ENCODE measurements at regions not wholly inside any gene's neighbourhood (a gene's known extent, or its start where the extent isn't known, plus 50 kb on each side); places are given as distances from the start of the nearest gene placed in this dataset.

DNA sequence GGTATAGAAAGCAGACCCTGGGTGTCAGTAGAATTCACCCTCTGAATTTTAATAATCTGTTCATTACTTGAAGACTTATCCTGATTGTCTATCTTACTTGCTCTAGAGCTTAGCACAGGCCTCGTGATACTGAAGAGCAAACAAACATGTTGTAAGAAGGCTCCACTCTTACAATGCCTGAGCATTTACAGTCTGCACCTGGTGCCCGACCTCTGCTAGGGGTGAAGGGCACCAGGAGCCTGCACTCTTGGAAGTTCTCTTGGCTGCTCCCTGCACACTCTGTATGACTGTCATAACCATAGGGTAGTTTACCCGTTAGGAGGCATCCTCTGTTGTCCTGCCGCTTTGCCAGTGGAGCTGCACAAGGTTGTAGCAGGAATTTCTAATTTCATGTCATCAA is 91.3 kb upstream of the NPY start:
- DNase-seq (no peak), ATAC-seq (no peak)
- intact Hi-C loops (cut with DNase I): no loop called here
- no peaks in the 10 kb centered on the region for H3K4me1 ChIP-seq
- WGBS, 3 donors: 76 to 92% (median 88%) methylated on average over 4 of the region's 4 CpGs
- no peaks in the 10 kb centered on the region for H3K36me3 ChIP-seq (ENCODE audit: insufficient read depth in 1 of 2, low read depth in 1 of 2)
- TF ChIP-seq, protein P1, sequence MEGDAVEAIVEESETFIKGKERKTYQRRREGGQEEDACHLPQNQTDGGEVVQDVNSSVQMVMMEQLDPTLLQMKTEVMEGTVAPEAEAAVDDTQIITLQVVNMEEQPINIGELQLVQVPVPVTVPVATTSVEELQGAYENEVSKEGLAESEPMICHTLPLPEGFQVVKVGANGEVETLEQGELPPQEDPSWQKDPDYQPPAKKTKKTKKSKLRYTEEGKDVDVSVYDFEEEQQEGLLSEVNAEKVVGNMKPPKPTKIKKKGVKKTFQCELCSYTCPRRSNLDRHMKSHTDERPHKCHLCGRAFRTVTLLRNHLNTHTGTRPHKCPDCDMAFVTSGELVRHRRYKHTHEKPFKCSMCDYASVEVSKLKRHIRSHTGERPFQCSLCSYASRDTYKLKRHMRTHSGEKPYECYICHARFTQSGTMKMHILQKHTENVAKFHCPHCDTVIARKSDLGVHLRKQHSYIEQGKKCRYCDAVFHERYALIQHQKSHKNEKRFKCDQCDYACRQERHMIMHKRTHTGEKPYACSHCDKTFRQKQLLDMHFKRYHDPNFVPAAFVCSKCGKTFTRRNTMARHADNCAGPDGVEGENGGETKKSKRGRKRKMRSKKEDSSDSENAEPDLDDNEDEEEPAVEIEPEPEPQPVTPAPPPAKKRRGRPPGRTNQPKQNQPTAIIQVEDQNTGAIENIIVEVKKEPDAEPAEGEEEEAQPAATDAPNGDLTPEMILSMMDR (IDR thresholded peaks at IDR 0.05): no peak
- peaks cover 0 to 2% (median 0%) of the 10 kb centered on the region in 3 donors for H3K27me3 ChIP-seq (ENCODE audit: insufficient read depth in 3 of 3, low read length in 2 of 3)
- H3K9me3 ChIP-seq: no peaks in the 10 kb centered on the region
- no peak overlapping the region for H3K4me3 ChIP-seq
- H3K27ac ChIP-seq: no peak overlapping the region

DNA sequence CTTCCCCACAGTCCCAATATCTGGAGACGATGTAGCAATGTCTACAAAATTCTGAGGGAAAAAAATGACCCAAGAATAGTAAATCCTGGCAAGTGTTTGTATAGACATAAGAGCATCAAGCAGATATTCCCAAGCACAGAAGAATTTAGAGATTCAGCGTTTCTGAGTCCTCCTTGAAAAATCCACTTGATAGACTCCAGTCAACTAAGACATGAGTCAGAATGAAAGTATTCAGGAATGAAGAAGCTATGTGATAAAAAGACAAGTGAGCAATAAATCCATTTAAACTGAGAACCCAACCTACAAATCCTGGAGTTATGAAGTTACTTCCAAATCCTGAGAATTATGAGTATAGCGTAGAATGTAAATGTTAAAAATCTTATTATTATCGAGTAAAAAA is 86.1 kb upstream of the NPY start:
- Histone ChIP-seq H3K27me3 (ENCODE audit: insufficient read depth in 3 of 3, low read length in 2 of 3) (peaks cover 0 to 2% (median 0%) of the 10 kb centered on the region in 3 donors), H3K4me3 (no peak overlapping the region), H3K9me3 (no peaks in the 10 kb centered on the region), H3K4me1 (no peaks in the 10 kb centered on the region), H3K36me3 (ENCODE audit: insufficient read depth in 1 of 2, low read depth in 1 of 2) (no peaks in the 10 kb centered on the region), H3K27ac (no peak overlapping the region)
- no peak for DNase-seq
- intact Hi-C loops (cut with DNase I): no loop called here
- ATAC-seq: no peak
- TF ChIP-seq, protein P1 (IDR thresholded peaks at IDR 0.05): no peak
- 62 to 78% (median 72%) methylated on average over 4 of the region's 4 CpGs for WGBS, 3 donors

DNA sequence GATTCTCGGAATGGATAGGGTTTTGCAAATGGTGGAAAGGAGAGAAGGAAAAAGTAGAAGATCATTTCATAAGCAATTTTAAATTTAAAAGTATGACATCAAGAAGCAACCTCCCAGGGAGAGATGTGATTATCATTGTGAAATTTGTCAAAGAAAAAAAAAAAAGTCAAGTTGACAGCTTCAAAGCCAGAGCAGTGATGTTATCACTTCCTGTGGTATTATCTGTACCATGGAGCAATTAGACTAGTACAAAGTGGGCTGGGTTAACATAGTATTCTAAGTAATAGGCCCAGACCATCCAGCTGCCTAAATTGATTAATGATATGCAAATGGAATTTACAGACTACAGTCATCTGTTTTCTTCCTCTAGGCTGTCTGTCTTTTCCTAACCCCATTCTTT is 84.0 kb upstream of the NPY start:
- TF ChIP-seq, protein P1 (IDR thresholded peaks at IDR 0.05): no peak

DNA sequence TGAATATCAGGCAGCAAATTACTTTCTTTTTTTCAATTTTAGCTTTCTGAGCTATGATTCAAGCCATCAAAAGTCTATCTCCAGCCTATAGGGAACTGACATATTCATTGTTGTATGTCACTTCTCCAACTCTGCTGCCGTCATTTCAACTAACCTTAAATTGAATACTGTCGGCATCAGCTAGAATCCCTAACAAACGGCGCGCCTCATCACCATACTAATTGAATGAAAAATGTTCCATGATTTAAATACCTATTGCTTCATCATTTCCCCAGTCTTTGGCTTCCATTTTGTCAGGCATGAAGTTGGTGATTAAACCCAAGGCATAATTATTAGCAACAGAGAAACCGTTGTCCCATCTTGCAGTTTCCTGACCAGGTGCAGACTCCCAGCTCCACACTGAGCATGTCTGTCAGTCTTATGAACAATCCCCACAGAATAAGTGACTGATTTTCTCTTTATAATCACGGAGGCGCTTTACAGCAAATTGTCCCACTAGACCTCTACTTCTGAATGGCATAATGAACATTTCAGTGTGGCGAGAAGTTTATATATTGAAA is 83.5 kb upstream of the NPY start:
- Histone ChIP-seq H3K36me3 (ENCODE audit: insufficient read depth in 1 of 2, low read depth in 1 of 2) (no peaks in the 10 kb centered on the region), H3K27me3 (ENCODE audit: insufficient read depth in 3 of 3, low read length in 2 of 3) (peaks cover 0 to 2% (median 0%) of the 10 kb centered on the region in 3 donors), H3K4me1 (no peaks in the 10 kb centered on the region), H3K9me3 (no peaks in the 10 kb centered on the region), H3K27ac (no peak overlapping the region), H3K4me3 (no peak overlapping the region)
- intact Hi-C loops (cut with DNase I): no loop called here
- TF ChIP-seq, protein P1 (IDR thresholded peaks at IDR 0.05): no peak
- ATAC-seq (no peak), DNase-seq (no peak)
- WGBS, 3 donors: 77 to 86% (median 82%) methylated on average over 9 of the region's 9 CpGs

More for the DNA sequence above, 84.0 kb upstream of the NPY start:
- no peak for DNase-seq
- 84 to 89% (median 88%) methylated on average over 1 of the region's 1 CpG for WGBS, 3 donors
- Histone ChIP-seq H3K4me3 (no peak overlapping the region), H3K4me1 (no peaks in the 10 kb centered on the region), H3K27ac (no peak overlapping the region), H3K36me3 (ENCODE audit: insufficient read depth in 1 of 2, low read depth in 1 of 2) (no peaks in the 10 kb centered on the region), H3K9me3 (no peaks in the 10 kb centered on the region), H3K27me3 (ENCODE audit: insufficient read depth in 3 of 3, low read length in 2 of 3) (peaks cover 0 to 2% (median 0%) of the 10 kb centered on the region in 3 donors)
- no peak for ATAC-seq
- intact Hi-C loops (cut with DNase I): no loop called here

DNA sequence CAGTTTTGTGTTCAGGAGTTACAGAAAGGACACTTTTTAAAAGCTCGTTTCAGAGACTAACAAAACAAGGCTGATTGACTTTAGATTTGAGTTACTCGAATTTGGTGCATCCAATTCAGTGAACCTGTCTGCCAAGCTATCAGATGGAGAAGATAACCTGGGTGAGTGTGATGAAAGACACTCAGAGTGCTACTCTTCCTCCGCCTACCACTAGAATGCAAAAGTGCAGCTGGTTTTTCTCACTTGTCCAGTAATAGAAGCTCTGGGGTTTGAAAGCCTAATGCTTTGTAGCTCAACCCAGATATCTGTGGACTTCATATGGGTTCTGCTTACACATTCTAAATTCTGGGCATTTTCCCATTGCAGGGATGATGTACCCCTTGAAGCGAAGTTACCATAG is 82.8 kb upstream of the NPY start:
- Histone ChIP-seq H3K9me3 (no peaks in the 10 kb centered on the region), H3K36me3 (ENCODE audit: insufficient read depth in 1 of 2, low read depth in 1 of 2) (no peaks in the 10 kb centered on the region), H3K4me3 (no peak overlapping the region), H3K4me1 (no peaks in the 10 kb centered on the region), H3K27ac (no peak overlapping the region), H3K27me3 (ENCODE audit: insufficient read depth in 3 of 3, low read length in 2 of 3) (no peaks in the 10 kb centered on the region)
- TF ChIP-seq, protein P1 (IDR thresholded peaks at IDR 0.05): no peak
- WGBS, 3 donors: 70 to 76% (median 71%) methylated on average over 4 of the region's 4 CpGs
- DNase-seq (no peak), ATAC-seq (no peak)
- intact Hi-C loops (cut with DNase I): no loop called here

Data from psoas muscle (tissue), 7 donors.